Neuronal stem cell (in vitro differentiated cells): ENCODE measurements at regions not wholly inside any gene's neighbourhood (a gene's known extent, or its start where the extent isn't known, plus 50 kb on each side); places are given as distances from the start of the nearest gene placed in this dataset.

Experiments
- DNase-seq: peaks from one replicate; pipeline ENCODE4 v3.0.0-alpha.2; 2013; ENCODE audit warnings: low spot score
- H2AFZ ChIP-seq: one replicate; pipeline ENCODE4 v1.6.1; 2013; ENCODE audit warnings: mild to moderate bottlenecking, low read length, inconsistent platforms
- H2AK5ac ChIP-seq: 2 replicates; pipeline ENCODE4 v1.6.1; 2013; ENCODE audit warnings: low read depth, mild to moderate bottlenecking, inconsistent platforms, low read length, moderate library complexity, mixed read lengths
- H2BK120ac ChIP-seq: 2 replicates; pipeline ENCODE4 v1.6.1; 2013; ENCODE audit warnings: low read depth, mild to moderate bottlenecking, inconsistent platforms, low read length, moderate library complexity, mixed read lengths
- H2BK12ac ChIP-seq: one replicate; pipeline ENCODE4 v1.6.1; 2013; ENCODE audit warnings: low read length, inconsistent platforms
- H2BK15ac ChIP-seq: 2 replicates; pipeline ENCODE4 v1.6.1; 2013; ENCODE audit warnings: mild to moderate bottlenecking, low read length, inconsistent platforms, mixed read lengths
- H2BK5ac ChIP-seq: one replicate; pipeline ENCODE4 v1.6.1; 2013; ENCODE audit warnings: inconsistent platforms, mild to moderate bottlenecking, low read length, moderate library complexity
- H3K14ac ChIP-seq: one replicate; pipeline ENCODE4 v1.6.1; 2013; ENCODE audit warnings: low read length, inconsistent platforms
- H3K18ac ChIP-seq: 2 replicates; pipeline ENCODE4 v1.6.1; 2013; ENCODE audit warnings: low read length, inconsistent platforms
- H3K23ac ChIP-seq: 2 replicates; pipeline ENCODE4 v1.6.1; 2013; ENCODE audit warnings: low read depth, mild to moderate bottlenecking, mixed read lengths, low read length, inconsistent platforms; ENCODE audit not compliant: poor library complexity
- H3K27ac ChIP-seq: replicated peaks from 3 replicates; pipeline ENCODE4 v1.5.1; 2013; ENCODE audit warnings: low read length, inconsistent platforms
- H3K27me3 ChIP-seq, 3 experiments: 2 replicates each; pipeline ENCODE4 v1.6.1; 2013; ENCODE audit warnings: low read length in 3 of 3, mild to moderate bottlenecking in 2 of 3, inconsistent platforms in 1 of 3, low read depth in 1 of 3, mixed read lengths in 1 of 3, moderate library complexity in 1 of 3; ENCODE audit not compliant: control insufficient read depth in 3 of 3, insufficient read depth in 3 of 3
- H3K36me3 ChIP-seq, 2 donors: replicated peaks in 1 of 2; 2 replicates each; pipeline ENCODE4 v1.6.1; 2013; ENCODE audit warnings: low read length in 2 of 2; ENCODE audit not compliant: control insufficient read depth in 2 of 2, insufficient read depth in 2 of 2
- H3K4ac ChIP-seq: 2 replicates; pipeline ENCODE4 v1.6.1; 2013; ENCODE audit warnings: inconsistent platforms, mild to moderate bottlenecking, low read length, moderate library complexity
- H3K4me1 ChIP-seq, 2 donors: 1 replicate in 1 of 2; 2 replicates in 1 of 2; pipeline ENCODE4 v1.6.1; 2013; ENCODE audit warnings: low read length in 2 of 2, low read depth in 1 of 2; ENCODE audit not compliant: control insufficient read depth in 2 of 2, insufficient read depth in 1 of 2
- H3K4me2 ChIP-seq: one replicate; pipeline ENCODE4 v1.6.1; 2013; ENCODE audit warnings: mild to moderate bottlenecking, low read length, inconsistent platforms; ENCODE audit not compliant: insufficient read depth, poor library complexity, severe bottlenecking
- H3K4me3 ChIP-seq, 2 donors: 2 replicates each; pipeline ENCODE4 v1.5.1; 2013; ENCODE audit warnings: low read length in 2 of 2, mild to moderate bottlenecking in 2 of 2, inconsistent platforms in 1 of 2, moderate library complexity in 1 of 2
- H3K79me1 ChIP-seq: one replicate; pipeline ENCODE4 v1.6.1; 2013; ENCODE audit warnings: low read depth, mild to moderate bottlenecking, inconsistent platforms, low read length, moderate library complexity
- H3K9ac ChIP-seq: one replicate; pipeline ENCODE4 v1.6.1; 2013; ENCODE audit warnings: mild to moderate bottlenecking, low read depth, low read length, inconsistent platforms; ENCODE audit not compliant: poor library complexity
- H3K9me3 ChIP-seq, 2 donors: replicated peaks in 1 of 2; 2 replicates each; pipeline versions ENCODE3 to v1.6.1; 2013; ENCODE audit warnings: low read length in 2 of 2, mild to moderate bottlenecking in 2 of 2, inconsistent platforms in 1 of 2, low read depth in 1 of 2, mixed read lengths in 1 of 2, moderate library complexity in 1 of 2; ENCODE audit not compliant: control insufficient read depth in 2 of 2, insufficient read depth in 1 of 2
- H4K8ac ChIP-seq: one replicate; pipeline ENCODE4 v1.6.1; 2013; ENCODE audit warnings: low read depth, mild to moderate bottlenecking, inconsistent platforms, low read length, moderate library complexity
- H4K91ac ChIP-seq: one replicate; pipeline ENCODE4 v1.6.1; 2013; ENCODE audit warnings: low read length, low read depth, mild to moderate bottlenecking, inconsistent platforms; ENCODE audit not compliant: poor library complexity
- WGBS, 2 donors: extraction: QIAGEN DNeasy Blood & Tissue Kit; methylation state at CpG; one replicate each; pipeline ENCODE4 v1.1.7; 2013; ENCODE audit warnings: missing lambda C conversion rate in 2 of 2, mixed read lengths in 1 of 2; ENCODE audit not compliant: insufficient read length in 2 of 2, insufficient replicate concordance in 1 of 2; ENCODE audit errors: extremely low coverage in 2 of 2; 5-methylcytosine and 5-hydroxymethylcytosine counted together

DNA sequence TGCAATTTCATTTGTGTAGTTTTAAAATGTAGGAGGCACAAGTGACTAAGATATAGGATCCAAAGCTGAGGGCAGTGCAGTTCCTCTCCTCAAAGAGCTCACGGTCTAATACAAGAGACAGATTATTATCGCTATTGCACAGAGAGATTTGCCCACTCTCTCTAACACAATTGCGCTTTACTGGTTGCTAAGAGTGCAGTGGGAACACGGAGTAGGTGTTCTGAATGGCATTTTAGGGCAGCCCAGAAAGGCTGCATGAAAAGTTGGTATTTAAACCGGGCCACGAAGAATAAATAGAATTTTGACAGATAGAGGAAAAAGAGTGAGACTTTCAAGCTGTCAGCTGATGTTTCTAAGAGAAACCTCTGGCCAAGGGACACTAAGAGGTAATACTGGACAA is 79.5 kb downstream of the BLID start:
- Histone ChIP-seq H2AFZ (no peak overlapping the region), H3K4ac (no peak overlapping the region), H4K8ac (no peak overlapping the region), H3K9ac (no peak overlapping the region), H3K23ac (no peak overlapping the region), H2BK12ac (no peak overlapping the region), H2BK5ac (no peak overlapping the region), H3K4me1 (peaks cover 0 to 2% of the 10 kb centered on the region in 2 donors), H2BK15ac (no peak overlapping the region), H2BK120ac (no peak overlapping the region), H3K14ac (no peak overlapping the region), H3K27me3 (no peaks in the 10 kb centered on the region), H3K4me3 (no peak overlapping the region), H3K36me3 (no peaks in the 10 kb centered on the region), H3K79me1 (no peaks in the 10 kb centered on the region), H3K9me3 (no peaks in the 10 kb centered on the region), H4K91ac (no peak overlapping the region), H3K4me2 (no peak overlapping the region), H3K18ac (no peak overlapping the region), H3K27ac (no peak overlapping the region), H2AK5ac (no peak overlapping the region)
- WGBS, 2 donors, result no CpG with 5 or more reads among the region's 6 CpGs
- no peak for DNase-seq

DNA sequence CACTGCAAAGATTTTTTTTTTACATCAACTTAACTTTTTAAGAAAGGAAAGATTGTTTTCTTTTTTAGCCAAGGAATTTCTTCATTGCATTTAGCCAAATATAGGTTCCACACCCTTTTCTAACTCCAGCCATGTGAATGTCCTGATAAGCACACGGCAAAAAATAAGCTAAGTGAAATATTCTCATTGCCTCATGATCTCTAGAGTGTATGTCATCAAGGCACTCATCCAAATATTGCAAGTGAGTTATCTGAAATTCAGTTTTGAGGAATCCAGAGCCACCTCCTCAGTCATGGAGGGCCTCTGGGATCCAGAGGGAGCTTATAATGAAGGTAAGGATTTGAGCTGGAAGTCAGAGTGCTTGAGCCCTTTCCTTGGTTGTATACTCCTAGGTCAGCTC is 80.0 kb downstream of the BLID start:
- no peak overlapping the region for H2AFZ ChIP-seq
- no peak overlapping the region for H2AK5ac ChIP-seq
- H3K18ac ChIP-seq, result no peak overlapping the region
- no peak overlapping the region for H3K14ac ChIP-seq
- no peak overlapping the region for H3K9ac ChIP-seq
- no peak overlapping the region for H3K4ac ChIP-seq
- no peaks in the 10 kb centered on the region for H3K79me1 ChIP-seq
- no peak overlapping the region for H3K4me3 ChIP-seq
- H3K4me2 ChIP-seq, result no peak overlapping the region
- no CpG with 5 or more reads among the region's 1 CpG for WGBS, 2 donors
- peaks cover 0 to 2% of the 10 kb centered on the region in 2 donors for H3K4me1 ChIP-seq
- DNase-seq, result no peak
- H2BK12ac ChIP-seq, result no peak overlapping the region
- no peak overlapping the region for H2BK15ac ChIP-seq
- no peak overlapping the region for H4K91ac ChIP-seq
- H2BK5ac ChIP-seq, result no peak overlapping the region
- H3K27ac ChIP-seq, result no peak overlapping the region
- no peaks in the 10 kb centered on the region for H3K27me3 ChIP-seq
- no peaks in the 10 kb centered on the region for H3K9me3 ChIP-seq
- no peak overlapping the region for H4K8ac ChIP-seq
- H2BK120ac ChIP-seq, result no peak overlapping the region
- no peak overlapping the region for H3K23ac ChIP-seq
- H3K36me3 ChIP-seq, result no peaks in the 10 kb centered on the region

DNA sequence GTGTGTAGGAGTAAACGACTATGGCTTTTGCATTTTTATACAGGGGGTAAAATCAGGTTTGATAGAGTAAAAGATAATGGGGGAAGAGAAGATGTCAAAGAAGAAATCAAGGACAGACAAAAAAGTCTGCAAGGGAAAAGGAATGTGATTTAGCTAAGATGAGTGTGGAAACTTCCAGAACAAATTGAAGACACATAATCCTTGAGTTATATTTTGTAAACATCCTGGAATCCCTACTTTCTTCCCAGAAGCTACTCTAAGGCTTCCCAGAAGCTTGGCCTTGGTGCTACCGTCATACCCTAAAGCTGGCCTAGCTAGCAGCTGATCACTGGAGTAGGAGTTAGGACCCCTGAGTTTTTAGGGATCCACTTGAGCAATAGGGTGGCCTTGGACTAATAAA is 82.4 kb downstream of the BLID start:
- no peak overlapping the region for H2BK15ac ChIP-seq
- no peak overlapping the region for H2BK5ac ChIP-seq
- H2AFZ ChIP-seq, result no peak overlapping the region
- no peak overlapping the region for H3K18ac ChIP-seq
- peaks cover 0 to 1% of the 10 kb centered on the region in 2 donors for H3K9me3 ChIP-seq
- H3K14ac ChIP-seq, result no peak overlapping the region
- no peak overlapping the region for H3K9ac ChIP-seq
- no peak overlapping the region for H4K8ac ChIP-seq
- DNase-seq, result no peak
- no peaks in the 10 kb centered on the region for H3K27me3 ChIP-seq
- H2BK12ac ChIP-seq, result no peak overlapping the region
- no peaks in the 10 kb centered on the region for H3K4me1 ChIP-seq
- no peak overlapping the region for H3K27ac ChIP-seq
- no peak overlapping the region for H3K4ac ChIP-seq
- no peak overlapping the region for H3K4me3 ChIP-seq
- H2BK120ac ChIP-seq, result no peak overlapping the region
- H4K91ac ChIP-seq, result no peak overlapping the region
- no peak overlapping the region for H3K23ac ChIP-seq
- WGBS, 2 donors, result no CpG with 5 or more reads among the region's 2 CpGs
- H3K79me1 ChIP-seq, result no peaks in the 10 kb centered on the region
- H3K4me2 ChIP-seq, result no peak overlapping the region
- H2AK5ac ChIP-seq, result no peak overlapping the region
- no peaks in the 10 kb centered on the region for H3K36me3 ChIP-seq

DNA sequence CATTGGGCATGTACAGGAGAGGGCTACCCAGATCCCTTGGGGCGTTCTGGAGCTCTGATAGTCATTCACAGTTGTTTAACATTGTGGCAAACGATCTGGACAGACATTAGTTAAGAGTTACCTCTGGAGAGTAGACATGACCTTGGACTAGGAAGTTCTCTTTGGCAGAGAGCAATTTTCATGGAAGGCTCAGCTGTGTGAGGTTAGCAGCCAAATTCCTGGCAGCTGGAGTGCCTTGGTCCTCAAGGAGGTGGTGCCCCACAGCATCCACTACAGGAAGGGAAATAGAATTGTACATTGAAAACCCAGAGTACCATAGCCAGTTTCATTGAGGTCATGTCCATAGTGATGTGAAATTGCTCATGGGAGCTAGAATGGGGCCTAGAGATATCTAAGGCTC is 82.8 kb downstream of the BLID start:
- H3K18ac ChIP-seq, result no peak overlapping the region
- peaks cover 0 to 1% of the 10 kb centered on the region in 2 donors for H3K9me3 ChIP-seq
- no peak overlapping the region for H3K4me3 ChIP-seq
- H3K27ac ChIP-seq, result no peak overlapping the region
- no peaks in the 10 kb centered on the region for H3K36me3 ChIP-seq
- H3K9ac ChIP-seq, result no peak overlapping the region
- no peaks in the 10 kb centered on the region for H3K4me1 ChIP-seq
- H4K91ac ChIP-seq, result no peak overlapping the region
- no peak overlapping the region for H3K4me2 ChIP-seq
- H3K79me1 ChIP-seq, result no peaks in the 10 kb centered on the region
- no peak overlapping the region for H3K23ac ChIP-seq
- H2AK5ac ChIP-seq, result no peak overlapping the region
- H2BK5ac ChIP-seq, result no peak overlapping the region
- no peak overlapping the region for H2AFZ ChIP-seq
- no peak for DNase-seq
- no peak overlapping the region for H4K8ac ChIP-seq
- H3K4ac ChIP-seq, result no peak overlapping the region
- no peaks in the 10 kb centered on the region for H3K27me3 ChIP-seq
- WGBS, 2 donors, result no CpG with 5 or more reads among the region's 2 CpGs
- no peak overlapping the region for H2BK12ac ChIP-seq
- no peak overlapping the region for H2BK120ac ChIP-seq
- no peak overlapping the region for H2BK15ac ChIP-seq
- no peak overlapping the region for H3K14ac ChIP-seq
